ENCODE measurements at regions not wholly inside any gene's neighbourhood (a gene's known extent, or its start where the extent isn't known, plus 50 kb on each side); places are given as distances from the start of the nearest gene placed in this dataset.

GRCh38 chr5:25974451-25974850 is 1063.9 kb downstream of the CDH9 start:
- no peak overlapping the region for H2BK5ac ChIP-seq (ENCODE audit: low read depth, low read length, poor library complexity, severe bottlenecking)
- H2BK120ac ChIP-seq (ENCODE audit: low read depth, low read length): no peak overlapping the region
- WGBS, 2 experiments (ENCODE audit: extremely low coverage in 2 of 2, insufficient read length in 1 of 2): no CpG with 5 or more reads among the region's 1 CpG
- H2AK5ac ChIP-seq (ENCODE audit: low read depth, low read length): no peak overlapping the region
- H4K91ac ChIP-seq (ENCODE audit: insufficient read depth, low read depth, low read length): no peak overlapping the region
- no peaks in the 10 kb centered on the region for H3K9me1 ChIP-seq (ENCODE audit: insufficient read depth, low read length)
- H3K36me3 ChIP-seq (ENCODE audit: control insufficient read depth, insufficient read depth, low read length): no peaks in the 10 kb centered on the region
- intact Hi-C loops (cut with micrococcal nuclease) (no loop called here), in situ Hi-C loops (cut with MboI; ENCODE audit: low sequenced_read_pairs) (no loop called here), dilution Hi-C loops (cut with HindIII; ENCODE audit: low sequenced_read_pairs, unreplicated experiment) (no loop called here)
- peaks cover 6% of the 10 kb centered on the region; the same call in 1 of the 2 replicates for H3K9me3 ChIP-seq (ENCODE audit: control insufficient read depth, insufficient read depth, low read length)
- no peaks in the 10 kb centered on the region for H3K79me1 ChIP-seq (ENCODE audit: low read depth in 1 of 2, low read length in 2 of 2)
- H3K23ac ChIP-seq (ENCODE audit: low read depth, low read length): no peak overlapping the region
- H4K8ac ChIP-seq (ENCODE audit: low read depth in 2 of 2, low read length in 2 of 2): no peak overlapping the region
- TF ChIP-seq NFE2L2 (IDR thresholded peaks at IDR 0.05; ENCODE audit: low read depth, low read length): no peak
- no peak for TF ChIP-seq SMC3 (IDR thresholded peaks at IDR 0.05; ENCODE audit: low read depth, low read length)
- no peak for TF ChIP-seq MAZ (IDR thresholded peaks at IDR 0.05; ENCODE audit: borderline replicate concordance, low read depth, low read length)
- TF ChIP-seq RFX5 (IDR thresholded peaks at IDR 0.05; ENCODE audit: low read depth, low read length): no peak
- no peak for TF ChIP-seq ELK1 (IDR thresholded peaks at IDR 0.05; ENCODE audit: borderline replicate concordance, low read depth, low read length)
- TF ChIP-seq CHD1 (IDR thresholded peaks at IDR 0.05; ENCODE audit: low read depth, low read length): no peak
- H4K20me1 ChIP-seq (ENCODE audit: insufficient read depth, low read length): no peaks in the 10 kb centered on the region
- no peak overlapping the region for H2AK9ac ChIP-seq (replicated peaks; ENCODE audit: low read depth, low read length, poor library complexity)
- no peak overlapping the region for H3K4me3 ChIP-seq (ENCODE audit: insufficient read depth, low read depth, low read length)
- no peak for ATAC-seq (ENCODE audit: low read depth)
- no peak overlapping the region for H3K14ac ChIP-seq (replicated peaks; ENCODE audit: low read depth, low read length)
- no peak overlapping the region for H3K18ac ChIP-seq (ENCODE audit: low read depth, low read length)
- H3K4me1 ChIP-seq (ENCODE audit: control insufficient read depth, insufficient read depth, low read length): no peaks in the 10 kb centered on the region
- H3K27ac ChIP-seq (ENCODE audit: insufficient read depth, low read length): no peak overlapping the region
- DNase-seq: no peak
- BruUV-seq (replicated peaks): no TSS peak
- no peak overlapping the region for H3K56ac ChIP-seq (ENCODE audit: extremely low read depth, insufficient read depth, low read length)
- H2AFZ ChIP-seq (replicated peaks; ENCODE audit: low read length, poor library complexity): no peak overlapping the region
- no peaks in the 10 kb centered on the region for H3K27me3 ChIP-seq (ENCODE audit: control insufficient read depth, insufficient read depth, low read length)
- H3K4ac ChIP-seq (ENCODE audit: low read depth, low read length): no peak overlapping the region
- H4K5ac ChIP-seq (ENCODE audit: low read depth, low read length): no peak overlapping the region
- POLR2A ChIA-PET (ENCODE audit: unreplicated experiment): no interaction called here
- CTCF ChIA-PET: no interaction called here
- H2BK15ac ChIP-seq (ENCODE audit: low read depth, low read length): no peak overlapping the region
- no peak overlapping the region for H2BK20ac ChIP-seq (ENCODE audit: low read depth, low read length)
- H3K9ac ChIP-seq (ENCODE audit: low read depth, low read length): no peak overlapping the region
- H3K4me2 ChIP-seq (ENCODE audit: low read depth, low read length): no peak overlapping the region

Measured in IMR-90 (cell line).